KOPT-K1 (cell line): ENCODE measurements at regions not wholly inside any gene's neighbourhood (a gene's known extent, or its start where the extent isn't known, plus 50 kb on each side); places are given as distances from the start of the nearest gene placed in this dataset.

ENCODE experiments used
- H3K27ac ChIP-seq: fragments of 200-600 bp; sonication (generic); 2 replicates; pipeline ENCODE4 v1.5.1; 2016; ENCODE audit warnings: antibody characterized with exemption, mild to moderate bottlenecking, low read depth, low read length; ENCODE audit not compliant: poor library complexity, severe bottlenecking
- H3K36me3 ChIP-seq: fragments of 200-600 bp; sonication (generic); 2 replicates; pipeline ENCODE4 v1.5.1; 2017; ENCODE audit warnings: antibody characterized with exemption, mild to moderate bottlenecking, low read length, moderate library complexity; ENCODE audit not compliant: insufficient read depth
- H3K9me3 ChIP-seq: fragments of 200-600 bp; sonication (generic); 2 replicates; pipeline ENCODE4 v1.5.1; 2017; ENCODE audit warnings: antibody characterized with exemption, low read length, mild to moderate bottlenecking; ENCODE audit not compliant: insufficient read depth, poor library complexity, severe bottlenecking

DNA sequence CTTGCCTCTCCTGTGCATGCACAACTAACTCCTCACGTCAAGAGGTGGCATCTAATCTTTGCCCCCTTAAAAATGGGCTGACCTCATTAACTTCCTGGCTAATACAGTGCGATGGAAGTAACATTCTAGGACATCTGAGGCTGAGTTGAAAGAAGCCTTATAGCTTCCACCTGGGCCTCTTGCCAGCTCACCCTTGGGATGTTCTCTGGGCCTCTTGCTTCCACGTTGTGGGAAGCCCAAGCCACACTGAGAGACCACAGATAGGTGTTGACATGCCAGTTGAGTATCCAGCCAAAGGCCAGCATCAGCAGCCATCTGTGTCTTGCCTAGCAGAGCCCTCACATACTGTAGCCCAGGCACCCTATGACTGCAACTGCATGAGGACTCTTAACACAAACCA is 60.8 kb upstream of the GDF10 start:
- Histone ChIP-seq H3K9me3 (no peaks in the 10 kb centered on the region), H3K36me3 (no peaks in the 10 kb centered on the region)

DNA sequence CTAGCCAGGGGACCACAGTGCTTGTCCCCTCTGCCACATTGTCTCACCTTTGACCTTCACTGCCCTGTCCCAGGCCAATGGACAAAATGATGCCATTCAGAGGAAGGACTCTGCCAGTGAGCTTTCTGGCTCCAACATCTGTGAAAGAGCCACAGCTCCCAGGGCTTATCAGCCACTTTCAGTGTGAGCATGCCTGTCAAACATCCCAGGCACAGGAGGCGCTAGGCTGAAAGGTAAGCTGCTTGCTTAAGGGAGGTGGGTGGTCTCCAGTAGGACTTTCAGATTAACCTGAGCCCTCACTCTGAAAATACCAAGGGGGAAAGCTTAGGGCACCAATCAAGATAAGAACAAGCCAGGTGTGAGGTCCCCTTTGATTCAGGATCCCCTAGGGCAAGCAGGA is 59.8 kb upstream of the GDF10 start:
- no peak overlapping the region for H3K27ac ChIP-seq
- no peaks in the 10 kb centered on the region for H3K9me3 ChIP-seq
- no peaks in the 10 kb centered on the region for H3K36me3 ChIP-seq

More for the DNA sequence above, 60.8 kb upstream of the GDF10 start:
- H3K27ac ChIP-seq, result no peak overlapping the region

DNA sequence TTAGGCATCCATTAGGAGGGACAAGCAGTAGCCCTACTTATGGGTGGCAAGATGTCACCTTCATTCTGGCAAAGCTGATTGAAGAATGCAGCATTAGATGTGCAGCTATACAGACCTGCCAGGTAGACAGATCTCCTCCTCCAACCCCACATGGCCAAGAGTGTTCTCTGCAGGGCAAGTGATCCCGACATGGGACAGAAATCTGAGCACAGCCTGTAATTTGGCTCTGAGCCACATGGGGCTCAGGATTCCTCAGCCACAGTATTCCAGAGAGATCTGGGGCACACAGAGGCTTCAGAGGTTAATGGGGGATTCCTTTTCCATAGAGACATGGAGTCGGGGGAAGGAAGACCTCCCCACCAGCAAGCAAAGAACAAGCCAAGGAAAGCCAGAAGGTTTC is 58.7 kb upstream of the GDF10 start:
- Histone ChIP-seq H3K9me3 (no peaks in the 10 kb centered on the region), H3K27ac (no peak overlapping the region), H3K36me3 (no peaks in the 10 kb centered on the region)

DNA sequence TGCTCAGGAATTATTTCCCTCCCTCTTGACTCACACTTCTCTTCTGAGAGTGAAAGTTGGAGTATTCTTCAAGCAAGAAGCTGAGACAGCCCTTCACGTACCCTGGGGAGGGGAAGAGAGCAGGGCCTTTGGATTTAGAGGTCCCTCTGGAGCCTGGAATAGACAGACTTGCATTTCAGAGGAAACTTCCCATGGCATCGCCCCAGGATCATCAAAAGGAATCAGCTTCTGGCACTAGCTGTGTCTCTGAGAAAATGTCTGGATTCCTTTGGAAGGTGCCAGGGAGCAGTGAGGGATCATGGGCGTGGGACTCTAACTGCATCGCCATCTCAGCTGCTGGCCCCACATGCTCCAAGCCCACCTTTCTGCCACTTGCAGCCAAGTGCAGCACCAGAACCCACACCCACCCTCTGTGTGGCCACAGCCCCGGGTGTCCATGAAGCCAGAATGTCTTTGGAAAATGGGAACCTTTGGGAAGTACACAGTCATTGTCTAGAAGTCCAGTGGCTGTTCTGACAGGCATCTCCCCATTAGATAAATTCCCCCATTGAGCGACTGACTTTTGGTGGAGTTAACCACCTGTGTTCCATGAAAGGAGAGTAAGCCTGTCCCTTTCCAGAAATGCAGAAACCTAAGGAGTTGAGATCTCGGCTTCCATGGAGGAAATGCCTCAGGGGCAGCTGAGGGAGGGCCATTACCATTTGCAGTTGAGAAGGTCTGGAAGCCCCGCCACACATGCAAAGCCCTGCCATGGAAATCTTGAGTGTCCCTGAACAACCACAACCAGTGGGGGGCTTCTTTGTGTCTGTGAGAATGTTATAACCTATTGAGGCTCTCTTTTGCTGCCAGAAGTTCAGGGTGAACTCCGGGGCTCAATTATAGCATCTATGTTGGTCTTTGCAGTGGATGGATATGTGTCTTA is 57.8 kb upstream of the GDF10 start:
- Histone ChIP-seq H3K27ac (peak overlapping the region; percentile 26), H3K9me3 (no peaks in the 10 kb centered on the region), H3K36me3 (no peaks in the 10 kb centered on the region)

DNA sequence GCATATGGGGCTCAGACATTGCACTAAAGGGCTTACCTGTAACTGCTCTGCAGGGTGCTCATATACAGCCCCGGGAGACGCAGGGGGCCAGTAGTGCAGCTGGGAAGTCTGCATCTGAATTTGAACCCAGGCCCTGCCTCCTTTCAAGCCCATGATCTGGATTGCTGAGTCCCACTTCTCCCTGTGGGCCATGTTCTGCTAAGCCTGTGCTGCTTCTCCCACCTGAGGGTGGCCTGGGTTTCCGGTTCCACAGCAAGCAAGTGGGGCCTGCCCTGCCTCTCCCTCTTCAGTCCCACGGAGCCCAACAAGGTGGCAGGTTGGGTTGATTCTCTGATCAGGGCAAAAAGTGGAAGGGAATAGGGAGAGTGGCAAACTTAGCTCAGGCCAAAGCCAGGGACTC is 56.6 kb upstream of the GDF10 start:
- no peaks in the 10 kb centered on the region for H3K36me3 ChIP-seq

DNA sequence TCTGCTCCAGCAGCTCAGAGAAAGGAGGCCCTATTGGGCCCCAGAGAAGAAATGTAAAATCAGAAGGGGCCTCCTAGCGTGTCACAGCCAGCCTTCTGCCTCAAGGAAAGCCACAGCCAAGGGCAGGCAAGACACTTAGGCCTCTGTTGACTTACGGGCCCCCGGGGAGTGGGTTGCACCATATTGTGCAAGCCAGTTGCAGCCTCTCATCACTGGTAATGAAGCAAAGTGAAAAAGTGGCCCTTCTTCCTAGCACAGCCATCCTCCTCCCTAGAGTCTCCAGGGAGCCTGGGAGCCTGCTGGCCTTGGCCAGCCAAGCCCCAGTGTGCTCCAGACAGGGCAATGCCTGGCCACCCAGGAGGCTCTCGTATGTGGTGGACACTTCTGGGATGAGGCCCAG is 56.2 kb upstream of the GDF10 start:
- Histone ChIP-seq H3K27ac (peak overlapping the region; percentile 26), H3K36me3 (no peaks in the 10 kb centered on the region), H3K9me3 (no peaks in the 10 kb centered on the region)

More for the DNA sequence above, 56.6 kb upstream of the GDF10 start:
- Histone ChIP-seq H3K27ac (peak overlapping the region; percentile 26), H3K9me3 (no peaks in the 10 kb centered on the region)

DNA sequence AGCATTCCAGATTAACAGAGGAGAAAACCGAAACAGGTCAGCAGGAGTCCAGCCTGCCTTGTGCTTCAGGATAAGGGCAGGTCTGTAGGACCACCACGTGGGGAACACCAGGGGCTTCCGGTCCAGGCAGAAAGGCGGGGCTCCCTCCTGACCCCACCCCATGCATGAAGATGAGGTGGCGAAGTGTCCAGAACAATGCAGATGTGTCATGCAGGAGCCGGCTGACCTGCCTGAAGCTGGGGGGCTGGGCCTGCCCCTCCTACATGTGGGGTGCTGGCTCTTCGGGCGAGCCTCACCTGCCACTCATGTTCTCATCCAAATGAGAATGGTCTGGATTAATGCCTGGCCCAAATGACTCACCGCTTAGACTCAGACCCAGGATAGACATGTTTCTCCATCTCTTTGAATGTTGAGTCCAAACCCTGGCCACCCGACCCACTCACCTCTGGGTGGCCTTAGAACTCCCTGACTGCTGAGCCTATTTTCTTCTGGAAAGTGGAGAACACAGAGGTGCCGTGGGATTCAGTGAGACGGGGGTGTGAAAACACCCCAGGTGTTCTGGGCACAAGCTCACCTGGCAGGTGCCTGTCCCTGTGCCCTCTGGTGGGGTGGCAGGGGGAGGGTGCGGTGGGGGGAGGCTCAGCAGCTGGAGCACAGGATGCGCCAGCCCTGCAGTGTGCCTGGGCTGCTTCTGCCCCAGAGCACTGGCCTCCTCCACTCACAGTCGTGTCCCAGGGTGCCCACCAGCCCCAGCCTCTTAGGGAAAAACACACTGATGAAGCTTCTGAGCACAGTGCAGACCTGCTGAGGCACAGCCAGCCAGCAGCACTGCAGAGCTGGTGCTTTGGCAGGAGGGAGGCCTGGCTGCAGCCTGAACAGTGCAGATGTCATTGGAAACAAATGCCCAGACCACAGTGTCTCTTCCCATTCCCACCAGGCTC is 55.2 kb upstream of the GDF10 start:
- no peaks in the 10 kb centered on the region for H3K9me3 ChIP-seq
- peak overlapping the region; percentile 26 for H3K27ac ChIP-seq
- no peaks in the 10 kb centered on the region for H3K36me3 ChIP-seq

DNA sequence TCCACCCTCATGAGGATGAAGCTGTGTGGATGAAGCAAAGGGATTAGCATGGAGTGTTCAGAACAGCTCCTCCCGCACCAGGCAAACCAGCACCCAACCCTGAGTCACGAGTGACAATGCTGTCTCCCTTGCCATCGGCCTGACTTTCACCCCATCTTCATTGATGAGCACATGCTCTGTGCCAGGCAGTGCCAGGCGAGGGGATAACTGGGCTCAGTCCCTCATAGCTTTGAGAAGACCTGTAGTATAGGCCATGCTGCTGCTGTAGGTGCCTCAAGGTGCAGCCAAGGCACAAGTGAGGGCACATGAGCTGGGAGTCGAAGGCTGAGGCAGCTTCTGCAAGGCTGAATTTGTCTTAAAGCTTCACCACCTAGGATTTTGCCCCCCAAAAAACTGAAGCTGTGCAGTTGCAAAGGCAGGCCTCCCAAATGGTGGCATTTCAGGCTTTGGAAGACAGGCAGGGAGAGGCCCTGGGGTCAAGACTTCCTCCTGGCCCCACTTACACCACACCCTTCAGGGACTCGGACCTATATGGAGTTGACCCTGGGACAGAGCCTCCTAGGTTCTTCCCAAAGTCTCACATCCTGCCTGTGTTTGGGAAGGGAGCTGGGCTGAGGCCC is 54.2 kb upstream of the GDF10 start:
- no peaks in the 10 kb centered on the region for H3K36me3 ChIP-seq
- no peaks in the 10 kb centered on the region for H3K9me3 ChIP-seq
- peak overlapping the region; percentile 77 for H3K27ac ChIP-seq

DNA sequence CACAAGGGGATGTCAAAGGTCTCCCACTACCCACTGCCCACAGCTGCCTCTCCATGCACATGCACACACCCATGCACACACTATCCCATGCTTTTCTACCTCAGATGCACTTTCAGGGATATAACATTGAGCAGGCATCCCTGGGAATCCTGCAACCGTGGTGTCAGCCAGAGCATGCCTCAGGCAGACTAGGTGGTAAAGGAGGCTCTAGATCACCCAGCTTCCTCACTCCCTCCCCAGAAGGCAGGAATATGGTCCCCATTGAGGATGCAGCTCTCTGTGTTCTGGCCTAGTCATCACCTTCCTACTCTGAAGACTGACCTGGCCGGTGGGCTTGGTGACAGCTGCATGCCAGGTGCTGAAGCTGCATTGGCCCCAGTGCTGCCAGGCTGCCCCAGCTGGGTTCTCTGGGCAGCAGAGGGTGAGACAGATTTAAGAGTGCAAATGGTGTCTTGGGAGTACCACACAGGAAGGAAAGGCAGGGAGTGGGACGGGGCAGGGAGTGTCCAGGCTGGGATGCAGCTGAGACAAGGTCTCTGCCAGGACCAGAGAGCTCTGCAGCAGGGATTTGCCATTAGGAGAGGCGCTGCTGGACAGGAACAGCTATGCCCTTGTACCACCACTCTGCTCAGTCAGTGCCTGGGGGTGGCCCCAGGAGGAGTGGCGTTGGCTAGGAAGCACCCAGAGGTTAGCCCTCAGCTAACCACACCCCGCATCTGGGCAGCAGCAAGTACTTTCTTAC is 53.4 kb upstream of the GDF10 start:
- Histone ChIP-seq H3K36me3 (no peaks in the 10 kb centered on the region), H3K9me3 (no peaks in the 10 kb centered on the region), H3K27ac (peak overlapping the region; percentile 77)

DNA sequence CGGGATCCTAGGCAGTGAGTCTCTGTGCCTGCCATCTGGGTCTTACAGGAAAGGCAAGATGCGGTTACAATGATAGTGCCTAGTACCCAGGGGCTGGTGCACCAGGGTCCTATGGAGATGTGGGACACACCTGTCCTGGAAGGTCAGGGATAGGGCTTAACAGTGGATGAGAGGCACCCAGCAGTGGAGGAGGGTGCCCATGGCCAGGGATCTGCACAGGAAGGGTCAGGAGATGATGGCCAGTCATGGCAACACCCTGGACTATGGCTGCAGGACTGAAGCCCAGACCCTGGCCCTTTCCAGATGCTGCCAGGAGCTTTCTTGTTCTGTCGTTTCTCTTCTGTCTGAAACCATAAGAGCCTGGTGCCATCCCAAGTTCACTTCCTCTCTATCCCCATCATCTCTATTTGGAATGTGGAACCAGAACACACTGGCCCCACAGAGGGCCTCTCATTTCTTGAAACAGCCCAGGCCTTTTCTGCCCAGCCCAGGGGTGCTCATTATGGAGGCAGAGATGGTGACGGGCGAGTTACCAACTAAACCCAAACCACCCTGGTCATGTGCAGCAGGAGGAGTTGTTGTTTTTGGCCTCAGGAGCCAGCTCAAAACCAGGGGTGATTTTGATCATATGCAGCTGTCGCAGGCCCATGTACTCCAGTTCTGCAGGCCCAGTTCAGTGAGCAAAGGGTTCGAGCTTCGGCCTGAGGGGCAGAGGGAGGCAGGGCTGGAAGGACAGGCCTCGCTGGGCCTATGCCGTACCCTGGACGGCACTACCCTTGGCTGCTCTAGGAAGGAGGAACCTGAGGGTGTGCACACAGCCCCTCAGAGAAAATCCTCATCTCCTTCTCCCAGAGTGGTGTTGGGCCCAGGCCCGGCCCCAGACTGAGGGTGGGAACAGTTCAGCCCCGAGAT is 52.6 kb upstream of the GDF10 start:
- Histone ChIP-seq H3K9me3 (no peaks in the 10 kb centered on the region), H3K27ac (peak overlapping the region; percentile 77), H3K36me3 (no peaks in the 10 kb centered on the region)

DNA sequence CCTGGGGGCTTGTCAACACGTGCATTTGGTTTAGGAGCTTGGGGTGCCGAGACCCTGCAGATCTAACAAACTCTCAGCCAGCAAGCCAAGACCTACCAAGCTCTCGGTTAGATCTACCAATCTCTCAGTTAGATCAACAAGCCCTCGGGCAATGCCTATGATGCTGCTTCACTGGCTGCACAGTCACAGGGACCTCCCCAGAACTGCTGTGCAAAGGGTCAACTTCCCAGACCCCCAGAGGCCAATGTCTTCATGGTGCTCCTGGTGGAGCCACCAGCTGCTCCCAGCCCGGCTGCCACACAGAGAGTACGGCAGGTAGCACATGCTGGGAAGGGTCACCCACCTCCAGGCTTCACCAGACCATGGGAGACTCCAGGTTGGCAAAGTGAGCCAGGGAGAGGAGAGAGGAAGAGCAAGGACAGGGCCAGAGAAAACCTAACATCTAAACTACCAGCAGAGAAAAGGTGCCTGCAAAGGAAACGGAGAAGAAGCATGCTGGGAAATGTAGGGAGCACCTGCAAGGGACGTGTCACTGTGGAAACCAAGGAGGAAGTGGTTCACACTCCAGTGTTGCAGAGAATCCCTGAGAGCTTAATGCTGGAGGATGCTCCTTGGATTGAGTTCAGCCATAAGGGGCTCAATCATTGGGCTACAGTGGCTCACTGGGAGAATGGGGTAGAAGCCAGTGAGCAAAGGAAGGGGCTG is 51.5 kb upstream of the GDF10 start:
- Histone ChIP-seq H3K27ac (peak overlapping the region; percentile 77), H3K36me3 (no peaks in the 10 kb centered on the region), H3K9me3 (no peaks in the 10 kb centered on the region)

DNA sequence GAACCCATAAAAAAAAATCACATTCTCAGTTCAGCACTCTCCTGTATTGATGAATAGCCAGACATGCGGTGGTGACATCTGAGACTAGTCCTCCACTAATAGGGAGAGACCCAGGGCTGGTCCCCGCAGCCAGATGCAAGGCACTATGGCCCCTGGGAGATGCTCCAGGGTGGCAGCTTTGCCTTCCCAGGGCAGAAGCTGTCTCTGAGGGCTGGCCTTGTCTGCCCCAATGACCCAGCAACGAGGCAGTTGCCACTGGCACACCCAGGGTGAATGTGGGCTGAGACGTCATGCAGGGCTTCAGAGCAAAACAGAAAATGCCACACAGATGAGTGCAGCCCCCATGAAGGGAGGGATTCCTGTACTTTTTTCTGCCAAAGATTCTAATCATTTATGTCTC is 50.1 kb upstream of the GDF10 start:
- Histone ChIP-seq H3K36me3 (no peaks in the 10 kb centered on the region), H3K9me3 (no peaks in the 10 kb centered on the region), H3K27ac (peak overlapping the region; percentile 9)
